ENCODE measurements at regions not wholly inside any gene's neighbourhood (a gene's known extent, or its start where the extent isn't known, plus 50 kb on each side); places are given as distances from the start of the nearest gene placed in this dataset.

DNA sequence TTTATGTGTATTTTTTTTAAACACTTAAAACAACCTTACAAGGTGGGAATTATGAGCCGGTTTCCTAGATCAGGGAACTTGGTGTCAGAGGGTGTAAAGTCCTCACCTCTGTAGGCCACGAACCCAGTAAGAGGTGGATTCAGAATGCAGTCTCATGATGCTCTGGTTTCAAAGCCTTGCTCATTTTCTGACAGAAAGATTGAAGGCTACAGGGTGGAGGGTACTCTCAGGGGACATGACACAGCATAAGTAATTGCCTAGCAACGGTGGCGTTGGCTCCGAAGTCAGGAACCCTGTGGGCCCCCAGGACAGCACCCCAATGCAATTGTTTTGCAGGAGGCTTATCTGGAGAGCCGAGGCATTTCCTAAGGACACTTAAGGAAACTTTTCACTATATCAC is 794.7 kb downstream of the EFNB2 start:
- no peak for TF ChIP-seq POLR2AphosphoS5 (IDR thresholded peaks at IDR 0.05; ENCODE audit: borderline replicate concordance, low read depth, low read length)
- TF ChIP-seq EZH2 (IDR thresholded peaks at IDR 0.05) = no peak

Data from SK-N-MC (cell line).